Stimulated activated naive CD4-positive, alpha-beta T cell treated with Interleukin-2 at 50 U/mL for 16 hours (primary cell): ENCODE measurements at regions not wholly inside any gene's neighbourhood (a gene's known extent, or its start where the extent isn't known, plus 50 kb on each side); places are given as distances from the start of the nearest gene placed in this dataset.
"Not testable (repeated sequence)": the region's sequence is repeated elsewhere in the genome, so short reads cannot be mapped to it uniquely, and the experiment has no call there.

Source experiments
- DNase-seq: peaks from one replicate; lab custom pipeline; 2025; lab: John Stamatoyannopoulos, UW

DNA sequence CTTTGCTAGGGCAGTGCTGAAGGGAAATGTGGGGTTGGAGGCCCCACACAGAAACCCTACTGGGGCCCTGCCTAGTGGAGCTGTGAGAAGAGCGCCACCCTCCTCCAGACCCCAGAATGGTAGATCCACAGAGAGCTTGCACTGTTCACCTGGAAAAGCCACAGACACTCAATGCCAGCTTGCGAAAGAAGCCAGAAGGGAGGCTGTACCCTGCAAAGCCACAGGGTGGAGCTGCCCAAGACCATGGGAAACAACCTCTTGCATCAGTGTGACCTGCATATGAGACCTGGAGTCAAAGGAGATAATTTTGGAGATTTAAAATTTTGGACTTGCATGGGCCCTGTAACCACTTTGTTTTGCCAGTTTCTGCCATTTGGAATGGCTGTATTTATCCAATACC lies 615.4 kb upstream of the MIR17HG start:
- no peak for DNase-seq

- not testable (repeated sequence) for DNase-seq
Measured at GRCh38 chr13:90734497-90734896, 613.0 kb upstream of the MIR17HG start.

DNA sequence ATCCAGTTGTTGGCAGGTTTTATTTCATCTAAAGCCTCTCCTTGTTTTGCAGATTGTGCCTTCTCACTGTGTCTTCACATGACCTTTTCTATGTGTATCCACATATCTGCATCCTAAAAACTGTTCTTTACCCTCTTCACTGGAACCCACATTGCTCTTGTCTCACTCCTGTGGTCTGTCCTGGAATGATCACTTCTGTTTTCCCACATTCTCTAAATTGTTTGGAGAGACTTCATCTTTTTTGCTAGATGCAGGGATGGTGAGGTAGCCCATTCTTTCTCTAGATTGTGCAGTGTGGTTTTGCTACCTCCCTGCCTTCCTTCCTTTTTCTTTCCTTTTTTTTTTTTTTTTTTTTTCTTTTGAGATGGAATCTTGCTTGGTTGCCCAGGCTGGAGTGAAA lies 608.6 kb upstream of the MIR17HG start:
- DNase-seq: no peak

DNA sequence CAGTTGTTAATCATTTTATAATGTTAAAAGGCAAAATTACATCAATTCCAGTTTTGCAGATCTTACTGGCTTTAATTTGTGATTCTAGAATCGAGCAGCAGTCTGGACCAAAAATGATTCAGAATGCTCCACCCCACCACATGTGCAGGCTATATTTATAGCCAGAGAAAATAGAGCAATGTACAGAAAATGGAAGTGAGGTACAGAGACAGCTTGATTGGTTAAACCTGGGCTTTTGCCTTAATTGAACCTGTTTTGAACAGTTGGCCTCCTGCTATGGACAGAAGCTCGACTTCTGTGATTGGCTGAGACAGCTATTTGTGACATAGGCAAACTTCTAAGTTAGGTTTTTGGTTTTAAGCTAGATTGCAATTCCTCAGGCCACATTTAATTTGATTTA lies 607.4 kb upstream of the MIR17HG start:
- no peak for DNase-seq

GRCh38 chr13:90742381-90742780 lies 605.1 kb upstream of the MIR17HG start:
- no peak for DNase-seq

- DNase-seq: no peak
Measured at GRCh38 chr13:90746230-90746629, 601.3 kb upstream of the MIR17HG start.

DNA sequence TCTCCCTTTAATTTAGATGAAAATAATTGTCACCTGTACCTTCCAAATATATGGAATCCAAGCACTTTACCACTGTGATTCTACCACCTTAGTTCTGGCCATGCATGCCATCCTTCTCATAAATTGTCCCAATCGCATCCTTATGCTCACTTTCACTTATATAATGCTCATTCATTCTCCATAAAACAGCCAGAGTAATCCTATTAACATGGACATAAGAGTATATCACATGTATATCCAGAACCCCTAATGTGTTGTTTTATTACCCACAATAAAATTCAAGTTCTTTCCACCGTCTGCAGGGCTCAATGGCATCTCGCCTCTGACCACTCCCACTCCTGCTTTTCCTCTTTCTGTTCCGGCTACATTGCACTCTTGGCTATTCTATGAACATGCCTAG lies 597.5 kb upstream of the MIR17HG start:
- DNase-seq: no peak

GRCh38 chr13:90751026-90751425 lies 596.5 kb upstream of the MIR17HG start:
- DNase-seq: no peak

DNA sequence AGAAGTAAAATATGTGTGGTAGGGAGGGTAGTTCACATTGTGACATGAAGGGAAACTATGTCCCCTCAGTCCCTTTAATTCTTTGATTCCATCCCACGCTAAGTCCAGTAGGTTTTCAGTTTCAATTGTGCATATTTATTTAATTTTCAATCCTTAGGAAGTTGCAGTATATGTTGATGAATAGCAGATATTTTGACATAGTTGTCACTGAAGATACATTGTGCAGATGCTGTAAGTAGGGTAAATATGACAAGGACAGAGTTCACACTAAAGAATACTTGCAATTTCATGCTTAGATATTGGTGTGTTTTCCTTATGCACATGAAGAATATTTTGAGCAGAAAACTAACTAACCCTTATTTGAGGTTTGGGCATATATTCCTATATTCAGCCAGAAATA lies 595.4 kb upstream of the MIR17HG start:
- DNase-seq: no peak

- no peak for DNase-seq
Measured at GRCh38 chr13:90757127-90757680, 590.3 kb upstream of the MIR17HG start.

GRCh38 chr13:90760639-90761038 lies 586.8 kb upstream of the MIR17HG start:
- DNase-seq: no peak

DNA sequence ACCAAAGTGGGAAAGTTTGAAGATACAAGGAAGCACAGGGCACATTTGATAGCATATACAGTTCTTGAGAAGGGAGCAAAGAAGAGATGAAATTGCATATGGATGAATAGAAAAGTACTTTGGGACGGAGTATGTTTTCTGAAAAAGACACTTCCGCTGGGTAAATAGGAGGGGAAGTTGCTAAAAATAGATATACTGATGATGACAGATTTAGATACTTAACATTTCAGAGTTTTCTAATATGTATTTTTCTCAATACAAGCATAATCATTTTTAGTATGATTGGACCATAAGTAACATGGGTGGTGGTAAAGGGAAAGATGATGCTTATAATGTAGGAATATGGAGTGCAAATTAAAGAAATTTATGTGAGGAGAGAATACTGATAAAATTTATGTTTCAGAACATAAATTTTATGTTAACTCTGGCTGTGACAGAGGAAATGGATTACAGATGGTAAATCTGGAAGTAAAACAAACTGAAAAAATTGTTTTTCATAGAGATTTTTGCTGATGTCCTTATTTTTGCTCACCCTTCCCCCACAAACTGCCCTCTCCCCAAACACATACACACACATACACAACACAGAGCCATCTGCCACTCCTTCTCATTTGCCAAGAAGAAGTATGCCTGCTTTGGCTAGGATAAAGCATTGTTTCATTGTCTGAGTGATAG lies 583.9 kb upstream of the MIR17HG start:
- DNase-seq: no peak

- DNase-seq: no peak
Measured at GRCh38 chr13:90766386-90766902, 581.0 kb upstream of the MIR17HG start.

- no peak for DNase-seq
Measured at GRCh38 chr13:90768116-90768515, 579.4 kb upstream of the MIR17HG start.

- no peak for DNase-seq
Measured at GRCh38 chr13:90769387-90769786, 578.1 kb upstream of the MIR17HG start.

DNA sequence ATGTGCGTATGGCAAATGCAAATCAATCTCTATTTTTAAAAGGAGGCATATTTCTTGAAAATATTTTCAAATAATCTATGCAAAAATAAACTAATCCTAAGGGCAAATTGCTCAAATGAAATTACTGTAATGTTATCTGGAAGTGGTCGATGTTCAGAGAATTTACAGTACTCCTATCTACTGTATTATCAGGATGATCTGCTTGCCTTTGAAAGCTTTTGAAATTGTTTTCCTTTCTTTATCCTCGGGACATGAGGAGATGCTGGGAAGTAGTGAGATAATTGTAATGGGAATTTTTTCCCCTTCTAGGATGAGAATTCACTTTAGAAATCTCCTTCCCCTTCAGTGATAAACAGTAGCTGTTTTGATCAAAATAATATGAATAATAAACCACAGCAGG lies 577.2 kb upstream of the MIR17HG start:
- DNase-seq: no peak

DNA sequence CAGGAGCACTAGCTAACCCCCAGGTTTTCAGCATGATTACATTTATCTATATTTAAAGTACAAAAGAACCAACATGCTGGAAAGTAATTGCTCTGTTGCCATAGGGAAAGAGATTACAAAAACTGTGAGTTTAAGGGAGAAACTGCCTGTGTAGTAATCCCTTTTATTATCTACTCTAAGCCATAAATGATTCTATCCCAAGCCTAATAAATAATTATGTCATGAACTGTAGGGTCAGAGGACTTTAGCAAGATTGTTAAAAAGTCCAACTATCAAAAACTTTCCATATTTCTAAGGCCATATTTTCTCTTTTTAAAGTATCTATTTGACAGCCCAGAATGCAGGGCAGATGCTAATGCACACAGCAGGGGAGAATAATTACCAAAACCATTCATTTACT lies 573.8 kb upstream of the MIR17HG start:
- DNase-seq: no peak

- no peak for DNase-seq
Measured at GRCh38 chr13:90776051-90776748, 571.3 kb upstream of the MIR17HG start.

DNA sequence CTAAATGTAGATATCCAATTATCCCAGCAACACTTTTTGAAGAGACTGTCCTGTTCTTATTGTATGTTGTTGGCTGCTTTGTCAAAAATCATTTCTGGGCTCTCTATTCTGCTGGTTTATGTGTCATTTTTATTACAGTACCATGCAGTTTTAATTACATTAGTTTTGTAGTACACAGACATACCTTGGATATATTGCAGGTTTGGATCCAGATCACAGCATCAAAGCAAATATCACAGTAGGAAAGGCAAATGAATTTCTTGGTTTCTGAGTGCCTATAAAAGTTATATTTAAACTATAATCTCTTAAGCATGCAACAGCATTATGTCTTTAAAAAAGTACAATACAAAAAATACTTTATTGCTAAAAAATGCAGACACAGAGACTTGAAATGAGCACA lies 564.2 kb upstream of the MIR17HG start:
- DNase-seq: no peak

DNA sequence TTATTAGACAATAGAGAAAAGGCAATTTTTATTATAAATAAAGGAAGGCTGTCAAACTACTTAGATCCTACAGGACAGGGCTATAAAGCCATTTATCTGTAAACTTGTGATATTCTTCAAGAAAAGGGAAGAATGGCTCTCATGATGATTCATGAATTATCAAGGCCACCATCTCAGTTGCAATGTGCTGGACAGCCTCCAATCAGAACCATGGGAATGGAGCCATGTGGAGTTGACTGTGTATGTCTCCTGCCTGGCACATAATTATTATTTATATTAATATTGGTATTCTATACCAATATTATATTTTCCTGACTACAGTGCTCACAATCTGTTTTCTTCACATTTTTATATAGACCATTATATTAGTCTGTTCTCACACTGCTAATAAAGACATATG lies 560.5 kb upstream of the MIR17HG start:
- no peak for DNase-seq

- no peak for DNase-seq
Measured at GRCh38 chr13:90792335-90792734, 555.2 kb upstream of the MIR17HG start.

DNA sequence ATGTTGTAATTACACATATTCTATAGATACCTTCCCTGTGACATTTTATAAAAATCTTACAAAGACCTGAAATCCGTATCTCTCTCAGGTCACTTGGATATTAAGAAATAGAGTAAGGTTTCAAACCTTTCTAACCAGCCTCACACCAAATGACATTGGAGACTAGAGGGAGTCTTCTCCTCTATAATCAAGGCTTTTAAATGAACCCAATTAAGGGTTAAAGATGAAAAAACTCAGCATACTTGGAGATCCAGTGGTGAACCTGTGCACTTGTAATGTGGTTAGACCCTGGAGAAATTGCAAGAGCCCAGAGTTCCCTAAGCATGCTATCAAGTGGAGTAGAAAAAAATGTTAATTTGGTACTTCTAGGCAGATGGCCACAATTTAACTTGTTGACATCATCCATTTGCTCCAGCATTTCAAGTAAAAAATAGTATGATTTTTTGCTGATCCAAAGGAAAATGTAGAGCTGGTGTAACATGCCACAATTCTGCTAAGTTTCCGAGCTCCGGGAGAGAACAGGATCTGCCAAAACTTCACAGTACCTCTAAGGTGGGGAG lies 554.1 kb upstream of the MIR17HG start:
- DNase-seq: no peak

DNA sequence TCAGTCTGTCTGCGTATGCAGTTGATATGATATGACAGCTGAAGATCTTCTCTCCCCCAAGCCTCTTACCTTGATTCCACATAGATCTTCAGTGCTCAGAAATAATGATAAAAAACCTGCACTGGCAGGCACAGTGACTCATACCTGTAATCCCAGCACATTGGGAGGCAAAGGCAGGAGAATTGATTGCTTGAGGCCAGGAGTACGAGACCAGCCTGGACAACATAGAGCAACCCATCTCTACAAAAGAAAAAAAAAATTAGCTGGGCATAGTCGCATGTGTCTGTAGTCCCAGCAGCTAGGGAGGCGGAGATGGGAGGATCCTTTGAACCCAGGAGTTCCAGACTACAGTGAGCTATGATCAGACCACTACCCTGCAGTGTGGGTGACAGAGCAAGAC lies 551.0 kb upstream of the MIR17HG start:
- DNase-seq: no peak
